Activated naive CD4-positive, alpha-beta T cell treated with anti-CD3 and anti-CD28 coated beads, Interleukin-2, amount 10 ng/mL, durations not matched to agents 7 days and 5 days (primary cell): ENCODE measurements at regions not wholly inside any gene's neighbourhood (a gene's known extent, or its start where the extent isn't known, plus 50 kb on each side); places are given as distances from the start of the nearest gene placed in this dataset.
"Not testable (repeated sequence)": the region's sequence is repeated elsewhere in the genome, so short reads cannot be mapped to it uniquely, and the experiment has no call there.

ENCODE experiments used
- CTCF ChIA-PET: fragments of 350-600 bp; sonication (Branson Sonifier 250); formaldehyde crosslinking; loops from one replicate; lab custom pipeline; 2021; ENCODE audit warnings: antibody characterized with exemption; lab: Charles Lee
- DNase-seq: peaks from one replicate; pipeline ENCODE4 v3.0.0-alpha.2; 2020
- H3K27ac Mint-ChIP-seq: one replicate; pipeline ENCODE4 v1.8.0; 2021; ENCODE audit warnings: mild to moderate bottlenecking, moderate library complexity, mixed read lengths
- H3K27me3 Mint-ChIP-seq: one replicate; pipeline ENCODE4 v1.8.0; 2021; ENCODE audit warnings: mild to moderate bottlenecking, mixed read lengths
- H3K36me3 Mint-ChIP-seq: one replicate; pipeline ENCODE4 v1.8.0; 2021; ENCODE audit warnings: mixed read lengths
- H3K4me1 Mint-ChIP-seq: one replicate; pipeline ENCODE4 v1.8.0; 2021; ENCODE audit warnings: mixed read lengths
- H3K4me3 Mint-ChIP-seq: one replicate; pipeline ENCODE4 v1.8.0; 2021; ENCODE audit warnings: mild to moderate bottlenecking, moderate library complexity, mixed read lengths
- H3K9me3 Mint-ChIP-seq: one replicate; pipeline ENCODE4 v1.8.0; 2021; ENCODE audit warnings: mixed read lengths

- H3K27me3 Mint-ChIP-seq, H3K9me3 Mint-ChIP-seq, H3K36me3 Mint-ChIP-seq, H3K4me1 Mint-ChIP-seq, H3K4me3 Mint-ChIP-seq, DNase-seq, CTCF ChIA-PET: not testable (repeated sequence)
- peak overlapping the region; percentile 33 for H3K27ac Mint-ChIP-seq
These were observed 586.0 kb upstream of the PABPC5 start for GRCh38 chrX:90848595-90848994.

DNA sequence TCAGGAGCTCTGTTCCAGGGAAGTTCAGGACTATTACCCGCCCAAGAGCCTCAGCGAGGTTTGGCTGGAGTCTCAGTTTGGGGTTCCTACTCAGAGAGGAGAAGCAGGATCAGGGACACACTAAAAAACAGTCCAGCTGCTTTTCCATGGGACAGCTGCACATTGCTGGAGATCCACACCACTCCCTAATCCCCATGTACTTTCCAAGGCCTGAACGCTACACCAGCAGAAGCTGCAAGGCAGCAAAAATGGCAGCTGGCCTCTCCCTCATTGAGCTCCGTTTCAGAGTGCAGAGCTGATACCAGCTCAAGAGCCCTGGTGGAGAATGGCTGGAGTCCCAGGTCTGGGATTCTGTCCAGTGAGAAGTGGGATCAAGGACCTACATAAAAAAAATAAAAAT is 551.2 kb upstream of the PABPC5 start:
- Mint-ChIP-seq H3K9me3 (peaks cover 2% of the 10 kb centered on the region), H3K4me3 (no peak overlapping the region), H3K4me1 (no peaks in the 10 kb centered on the region), H3K27me3 (no peaks in the 10 kb centered on the region), H3K36me3 (no peaks in the 10 kb centered on the region), H3K27ac (no peak overlapping the region)
- CTCF ChIA-PET = no interaction called here
- DNase-seq = no peak

DNA sequence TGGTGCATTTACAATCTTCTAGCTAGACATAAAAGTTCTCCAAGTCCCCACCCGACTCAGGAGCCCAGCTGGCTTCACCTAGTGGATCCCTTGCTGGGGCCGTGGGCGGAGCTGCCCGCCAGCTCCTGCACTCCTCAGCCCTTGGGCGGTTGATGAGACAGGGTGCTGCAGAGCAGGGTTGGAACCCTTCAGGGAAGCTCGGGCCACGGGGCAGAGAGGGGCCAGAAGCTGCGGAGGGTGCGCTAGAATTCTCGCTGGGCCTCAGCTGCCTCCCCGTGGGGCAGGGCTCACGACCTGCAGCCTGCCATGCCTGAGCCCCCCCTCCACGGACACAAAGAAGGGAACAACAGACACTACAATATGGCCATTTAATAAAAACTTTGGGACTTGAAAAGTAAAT is 519.8 kb upstream of the PABPC5 start:
- H3K27me3 Mint-ChIP-seq, CTCF ChIA-PET, H3K9me3 Mint-ChIP-seq, H3K36me3 Mint-ChIP-seq, H3K4me1 Mint-ChIP-seq, DNase-seq, H3K4me3 Mint-ChIP-seq, H3K27ac Mint-ChIP-seq: not testable (repeated sequence)

- H3K4me3 Mint-ChIP-seq, DNase-seq, H3K9me3 Mint-ChIP-seq, H3K36me3 Mint-ChIP-seq, H3K27ac Mint-ChIP-seq, H3K27me3 Mint-ChIP-seq, H3K4me1 Mint-ChIP-seq, CTCF ChIA-PET: not testable (repeated sequence)
These were observed 487.8 kb upstream of the PABPC5 start for GRCh38 chrX:90946870-90947269.

DNA sequence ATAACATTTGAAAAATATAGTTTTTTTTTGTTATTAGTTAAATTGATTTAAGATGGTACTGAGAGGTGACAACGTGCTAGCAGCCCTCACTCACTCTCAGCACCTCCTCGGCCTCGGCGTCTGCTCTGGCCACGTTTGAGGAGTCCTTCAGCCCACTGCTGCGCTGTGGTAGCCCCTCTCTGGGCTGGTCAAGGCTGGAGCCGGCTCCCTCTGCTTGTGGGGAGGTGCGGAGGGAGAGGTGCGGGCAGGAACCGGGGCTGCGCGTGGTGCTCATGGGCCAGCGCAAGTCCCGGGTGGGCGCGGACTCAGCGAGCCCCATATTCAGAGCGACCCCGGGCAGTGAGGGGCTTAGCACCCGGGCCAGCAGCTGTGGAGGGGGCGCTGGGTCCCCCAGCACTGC is 439.4 kb upstream of the PABPC5 start:
- H3K4me3 Mint-ChIP-seq, CTCF ChIA-PET, H3K4me1 Mint-ChIP-seq, DNase-seq, H3K9me3 Mint-ChIP-seq, H3K36me3 Mint-ChIP-seq, H3K27ac Mint-ChIP-seq, H3K27me3 Mint-ChIP-seq: not testable (repeated sequence)

GRCh38 chrX:91018111-91018510 is 416.5 kb upstream of the PABPC5 start:
- DNase-seq, H3K4me1 Mint-ChIP-seq, H3K9me3 Mint-ChIP-seq, H3K27ac Mint-ChIP-seq, CTCF ChIA-PET, H3K4me3 Mint-ChIP-seq, H3K36me3 Mint-ChIP-seq, H3K27me3 Mint-ChIP-seq: not testable (repeated sequence)

- Mint-ChIP-seq H3K9me3 (peaks cover 4% of the 10 kb centered on the region), H3K36me3 (no peaks in the 10 kb centered on the region), H3K27ac (no peak overlapping the region), H3K4me1 (no peaks in the 10 kb centered on the region), H3K27me3 (no peaks in the 10 kb centered on the region), H3K4me3 (no peak overlapping the region)
- no peak for DNase-seq
- CTCF ChIA-PET = no interaction called here
These were observed 394.9 kb upstream of the PABPC5 start for GRCh38 chrX:91039777-91040176.

- CTCF ChIA-PET = no interaction called here
- no peak for DNase-seq
- H3K27me3 Mint-ChIP-seq = no peaks in the 10 kb centered on the region
- H3K4me3 Mint-ChIP-seq = no peak overlapping the region
- no peaks in the 10 kb centered on the region for H3K36me3 Mint-ChIP-seq
- peaks cover 4% of the 10 kb centered on the region for H3K9me3 Mint-ChIP-seq
- no peak overlapping the region for H3K27ac Mint-ChIP-seq
- no peaks in the 10 kb centered on the region for H3K4me1 Mint-ChIP-seq
These were observed 368.5 kb upstream of the PABPC5 start for GRCh38 chrX:91066104-91066503.

DNA sequence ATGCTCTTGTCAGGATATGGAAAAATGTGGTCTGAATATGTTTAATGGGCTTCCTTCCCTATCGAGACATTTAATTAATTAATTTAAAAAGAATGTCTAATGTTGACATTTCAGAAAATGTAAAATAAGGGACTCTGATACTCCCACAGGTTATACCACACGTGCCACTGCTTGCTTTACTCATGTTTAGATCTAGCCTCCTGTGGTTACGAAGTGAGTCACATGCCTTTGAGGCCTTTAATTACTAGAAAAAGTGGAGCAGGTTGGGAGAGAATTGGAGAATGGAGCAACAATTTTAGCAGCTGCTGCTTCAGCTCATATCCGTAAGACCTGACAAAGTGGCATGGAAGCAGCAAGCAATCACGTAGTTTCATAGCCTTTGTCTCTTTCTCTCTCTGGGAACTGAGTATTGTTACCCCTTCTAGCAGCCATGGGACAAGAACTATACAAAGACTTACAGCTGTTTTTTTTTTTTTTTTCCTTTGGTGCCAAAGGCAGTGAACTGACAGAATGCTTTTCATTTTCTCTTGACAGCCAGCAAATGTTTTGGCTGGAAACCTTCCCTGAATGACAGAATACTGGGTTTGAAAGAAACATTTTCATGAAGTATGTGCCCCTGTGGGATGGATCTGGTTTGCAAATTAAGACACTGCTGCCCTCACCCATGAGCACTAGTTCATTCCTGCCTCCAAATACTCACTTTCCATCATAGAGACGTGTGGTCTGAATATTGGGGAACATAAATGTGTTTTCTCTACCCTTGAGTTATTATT is 355.1 kb upstream of the PABPC5 start:
- Mint-ChIP-seq H3K27me3 (no peaks in the 10 kb centered on the region), H3K27ac (no peak overlapping the region), H3K4me3 (no peak overlapping the region), H3K36me3 (no peaks in the 10 kb centered on the region), H3K4me1 (no peaks in the 10 kb centered on the region), H3K9me3 (no peaks in the 10 kb centered on the region)
- DNase-seq = no peak
- CTCF ChIA-PET = no interaction called here

GRCh38 chrX:91080822-91081221 is 353.8 kb upstream of the PABPC5 start:
- Mint-ChIP-seq H3K36me3 (no peaks in the 10 kb centered on the region), H3K4me1 (no peaks in the 10 kb centered on the region), H3K27ac (no peak overlapping the region), H3K9me3 (no peaks in the 10 kb centered on the region), H3K27me3 (no peaks in the 10 kb centered on the region), H3K4me3 (no peak overlapping the region)
- CTCF ChIA-PET = no interaction called here
- no peak for DNase-seq

DNA sequence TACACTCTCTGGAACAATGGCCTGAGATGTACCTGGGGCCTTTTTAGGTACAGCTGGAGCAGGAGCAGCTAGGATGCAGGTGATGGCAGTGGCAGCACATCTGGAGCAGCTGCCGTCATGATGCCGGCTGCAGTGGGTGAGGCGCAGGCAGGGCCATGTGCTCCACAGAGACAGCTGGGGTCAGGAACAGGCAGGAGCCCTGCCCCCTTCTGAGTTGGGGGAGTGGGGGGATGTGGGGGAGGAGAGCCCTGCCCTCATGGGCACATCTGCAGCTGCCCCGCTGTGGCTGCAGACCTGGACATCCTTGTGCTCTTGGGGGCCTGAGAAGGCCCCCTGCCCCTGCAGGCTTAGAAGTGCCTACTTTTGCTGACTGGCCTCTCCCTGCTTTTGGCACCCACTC is 352.8 kb upstream of the PABPC5 start:
- no peak for DNase-seq
- Mint-ChIP-seq H3K27ac (no peak overlapping the region), H3K9me3 (no peaks in the 10 kb centered on the region), H3K27me3 (no peaks in the 10 kb centered on the region), H3K4me1 (no peaks in the 10 kb centered on the region), H3K36me3 (no peaks in the 10 kb centered on the region), H3K4me3 (no peak overlapping the region)
- CTCF ChIA-PET = no interaction called here

- CTCF ChIA-PET = no interaction called here
- DNase-seq = no peak
- H3K27me3 Mint-ChIP-seq = no peaks in the 10 kb centered on the region
- H3K36me3 Mint-ChIP-seq = no peaks in the 10 kb centered on the region
- no peaks in the 10 kb centered on the region for H3K4me1 Mint-ChIP-seq
- no peak overlapping the region for H3K27ac Mint-ChIP-seq
- no peak overlapping the region for H3K4me3 Mint-ChIP-seq
- peaks cover 5% of the 10 kb centered on the region for H3K9me3 Mint-ChIP-seq
These were observed 325.9 kb upstream of the PABPC5 start for GRCh38 chrX:91108761-91109160.

DNA sequence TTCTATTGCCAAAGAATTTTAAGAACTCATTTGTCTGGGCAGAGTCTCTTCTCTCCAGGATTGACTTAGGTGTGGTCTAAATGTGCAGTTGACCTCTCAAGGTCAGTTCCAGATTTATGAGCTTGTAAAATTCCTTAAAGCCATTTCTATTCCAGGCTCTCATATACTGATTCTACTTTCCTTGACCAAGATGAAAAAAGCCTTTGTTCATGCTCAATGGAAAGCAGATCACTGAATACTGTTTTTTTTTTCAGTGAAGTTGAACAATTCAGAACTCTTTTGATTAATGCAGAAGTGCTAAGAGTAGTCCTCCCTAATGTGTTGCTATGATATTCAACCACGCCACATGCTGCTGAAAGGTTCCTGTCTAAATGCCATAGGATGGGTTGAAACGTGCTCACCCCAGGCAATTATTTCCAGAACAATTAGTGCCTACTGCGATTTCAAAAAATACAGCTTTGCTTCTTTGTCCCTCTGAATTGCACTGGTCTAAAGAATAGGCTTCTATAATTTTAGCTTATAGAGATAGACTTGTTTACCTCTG is 312.4 kb upstream of the PABPC5 start:
- Mint-ChIP-seq H3K4me3 (no peak overlapping the region), H3K27me3 (no peaks in the 10 kb centered on the region), H3K9me3 (no peaks in the 10 kb centered on the region), H3K27ac (no peak overlapping the region), H3K36me3 (no peaks in the 10 kb centered on the region), H3K4me1 (no peaks in the 10 kb centered on the region)
- CTCF ChIA-PET = no interaction called here
- no peak for DNase-seq

DNA sequence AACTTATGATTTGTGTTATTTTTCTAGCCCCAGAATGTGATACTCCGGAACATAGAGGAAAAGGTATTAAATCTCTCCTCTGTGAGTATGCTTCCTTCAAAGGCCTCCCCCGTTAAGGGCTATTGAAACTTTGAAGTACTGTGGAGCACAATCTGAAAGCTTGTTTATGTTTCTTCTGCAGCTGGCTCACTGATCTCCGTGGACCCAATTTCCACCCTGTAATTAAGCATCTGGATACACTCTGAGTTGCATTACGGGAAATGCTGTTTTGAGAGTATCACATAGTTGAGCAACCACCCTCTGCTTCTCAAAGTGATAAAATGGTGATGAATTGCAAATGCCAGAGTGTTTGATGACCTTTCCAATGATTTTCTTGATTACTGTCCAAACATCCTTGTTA is 296.8 kb upstream of the PABPC5 start:
- Mint-ChIP-seq H3K36me3 (no peaks in the 10 kb centered on the region), H3K4me1 (no peaks in the 10 kb centered on the region), H3K4me3 (no peak overlapping the region), H3K27me3 (no peaks in the 10 kb centered on the region), H3K27ac (no peak overlapping the region), H3K9me3 (peaks cover under 1% of the 10 kb centered on the region)
- CTCF ChIA-PET = no interaction called here
- no peak for DNase-seq
